ENCODE measurements at regions not wholly inside any gene's neighbourhood (a gene's known extent, or its start where the extent isn't known, plus 50 kb on each side); places are given as distances from the start of the nearest gene placed in this dataset.

GRCh38 chr4:164357957-164358356 lies 396.0 kb upstream of the SMIM31 start:
- no peak for DNase-seq
- Histone ChIP-seq H3K36me3 (no peaks in the 10 kb centered on the region), H3K9me3 (no peaks in the 10 kb centered on the region), H3K27me3 (no peaks in the 10 kb centered on the region), H3K27ac (no peak overlapping the region), H3K4me1 (no peaks in the 10 kb centered on the region), H3K4me3 (replicated peaks in 1 of 3) (no peak overlapping the region)
- TF ChIP-seq POLR2A (IDR thresholded peaks at IDR 0.05): no peak
- no peak for TF ChIP-seq CTCF (IDR thresholded peaks at IDR 0.05)
- WGBS, 2 donors: 38 to 52% methylated on average over 2 of the region's 2 CpGs
- intact Hi-C loops (cut with DNase I): no loop called here

- Histone ChIP-seq H3K36me3 (no peaks in the 10 kb centered on the region), H3K4me3 (replicated peaks in 1 of 3) (no peak overlapping the region), H3K27ac (no peak overlapping the region), H3K27me3 (no peaks in the 10 kb centered on the region), H3K4me1 (no peaks in the 10 kb centered on the region), H3K9me3 (no peaks in the 10 kb centered on the region)
- intact Hi-C loops (cut with DNase I): no loop called here
- TF ChIP-seq POLR2A (IDR thresholded peaks at IDR 0.05) (no peak), CTCF (IDR thresholded peaks at IDR 0.05) (no peak)
- 75 to 92% methylated on average over 1 of the region's 1 CpG for WGBS, 2 donors
- no peak for DNase-seq
These were observed 395.5 kb upstream of the SMIM31 start for GRCh38 chr4:164358400-164358799.

GRCh38 chr4:164359881-164360280 lies 394.1 kb upstream of the SMIM31 start:
- no peaks in the 10 kb centered on the region for H3K4me1 ChIP-seq
- H3K4me3 ChIP-seq (replicated peaks in 1 of 3): no peak overlapping the region
- H3K27me3 ChIP-seq: no peaks in the 10 kb centered on the region
- no peaks in the 10 kb centered on the region for H3K36me3 ChIP-seq
- intact Hi-C loops (cut with DNase I): no loop called here
- H3K9me3 ChIP-seq: no peaks in the 10 kb centered on the region
- no peak for DNase-seq
- H3K27ac ChIP-seq: no peak overlapping the region
- 77 to 86% methylated on average over 6 of the region's 6 CpGs for WGBS, 2 donors
- TF ChIP-seq CTCF (IDR thresholded peaks at IDR 0.05) (no peak), POLR2A (IDR thresholded peaks at IDR 0.05) (no peak)

- intact Hi-C loops (cut with DNase I): no loop called here
- WGBS, 2 donors: 66 to 74% methylated on average over 6 of the region's 6 CpGs
- H3K27me3 ChIP-seq: no peaks in the 10 kb centered on the region
- H3K4me3 ChIP-seq (replicated peaks in 1 of 3): no peak overlapping the region
- no peaks in the 10 kb centered on the region for H3K36me3 ChIP-seq
- no peaks in the 10 kb centered on the region for H3K9me3 ChIP-seq
- H3K27ac ChIP-seq: no peak overlapping the region
- no peaks in the 10 kb centered on the region for H3K4me1 ChIP-seq
- no peak for DNase-seq
- TF ChIP-seq CTCF (IDR thresholded peaks at IDR 0.05): no peak
- no peak for TF ChIP-seq POLR2A (IDR thresholded peaks at IDR 0.05)
These were observed 385.0 kb upstream of the SMIM31 start for GRCh38 chr4:164368894-164369293.

GRCh38 chr4:164373021-164373420 lies 380.9 kb upstream of the SMIM31 start:
- no peaks in the 10 kb centered on the region for H3K9me3 ChIP-seq
- no peaks in the 10 kb centered on the region for H3K36me3 ChIP-seq
- TF ChIP-seq POLR2A (IDR thresholded peaks at IDR 0.05) (no peak), CTCF (IDR thresholded peaks at IDR 0.05) (no peak)
- DNase-seq: no peak
- H3K27ac ChIP-seq: no peak overlapping the region
- H3K4me3 ChIP-seq (replicated peaks in 1 of 3): no peak overlapping the region
- no peaks in the 10 kb centered on the region for H3K27me3 ChIP-seq
- no peaks in the 10 kb centered on the region for H3K4me1 ChIP-seq
- 84 to 85% methylated on average over 1 of the region's 1 CpG for WGBS, 2 donors
- intact Hi-C loops (cut with DNase I): no loop called here
